ENCODE measurements at regions not wholly inside any gene's neighbourhood (a gene's known extent, or its start where the extent isn't known, plus 50 kb on each side); places are given as distances from the start of the nearest gene placed in this dataset.

GRCh38 chr2:6215053-6215452 is 522.9 kb downstream of the SOX11 start:
- TF ChIP-seq SUZ12 (IDR thresholded peaks at IDR 0.05; ENCODE audit: extremely low read depth, insufficient read depth, insufficient read length) (no peak), ZNF274 (IDR thresholded peaks at IDR 0.05; ENCODE audit: low read depth, low read length) (no peak), YY1 (IDR thresholded peaks at IDR 0.05; ENCODE audit: insufficient read depth, insufficient read length) (no peak)

Measured in NT2/D1 (cell line).